B cell (primary cell): ENCODE measurements at regions not wholly inside any gene's neighbourhood (a gene's known extent, or its start where the extent isn't known, plus 50 kb on each side); places are given as distances from the start of the nearest gene placed in this dataset.

Experiments used
- ATAC-seq: fragments of 200-7000 bp; cut with Tn5 transposase; one replicate; pipeline ENCODE4 v1.10.0; 2021; ENCODE audit warnings: low read depth, mild to moderate bottlenecking, moderate number of reproducible peaks, moderate library complexity
- CTCF ChIA-PET: fragments of 350-600 bp; sonication (Branson Sonifier 250); formaldehyde crosslinking; loops from one replicate; lab custom pipeline; 2021; ENCODE audit warnings: antibody characterized with exemption, inconsistent platforms; lab: Charles Lee
- POLR2A ChIA-PET: fragments of 350-600 bp; sonication (Branson Sonifier 250); formaldehyde crosslinking; loops from one replicate; lab custom pipeline; 2021; ENCODE audit warnings: antibody characterized with exemption; lab: Charles Lee
- DNase-seq: peaks from one replicate; pipeline ENCODE4 v3.0.0; 2013
- H2AFZ ChIP-seq: 2 replicates; pipeline ENCODE4 v1.6.1; 2012; ENCODE audit warnings: mild to moderate bottlenecking, low read depth, low read length; ENCODE audit not compliant: insufficient read depth, poor library complexity, severe bottlenecking
- H3K27ac ChIP-seq, 2 donors: 1 replicate in 1 of 2; 2 replicates in 1 of 2; pipeline ENCODE4 v1.5.1; 2012 to 2013; ENCODE audit warnings: low read length in 2 of 2, mild to moderate bottlenecking in 2 of 2, moderate library complexity in 1 of 2
- H3K27me3 ChIP-seq, 4 experiments: fragments of 200-600 bp in 1 of 4; sonication (generic) in 1 of 4; replicated peaks in 1 of 4; 1 replicate in 2 of 4; 2 replicates in 2 of 4; pipeline versions ENCODE4 v1.6.1 to v1.7.0; 2013 to 2016; ENCODE audit warnings: low read length in 3 of 4, mild to moderate bottlenecking in 2 of 4, mixed read lengths in 1 of 4, moderate library complexity in 1 of 4; ENCODE audit not compliant: insufficient read depth in 4 of 4, control insufficient read depth in 3 of 4; ENCODE audit errors: control extremely low read depth in 1 of 4
- H3K36me3 ChIP-seq, 2 experiments: replicated peaks in 1 of 2; 1 replicate in 1 of 2; 2 replicates in 1 of 2; pipeline versions ENCODE4 v1.6.1 to v1.7.1; 2013; ENCODE audit warnings: low read length in 1 of 2; ENCODE audit not compliant: insufficient read depth in 2 of 2, control insufficient read depth in 1 of 2; ENCODE audit errors: control extremely low read depth in 1 of 2, extremely low read depth in 1 of 2
- H3K4me1 ChIP-seq, 2 donors: fragments of 200-600 bp in 1 of 2; sonication (generic) in 1 of 2; 1 replicate in 1 of 2; 2 replicates in 1 of 2; pipeline versions ENCODE4 v1.5.1 to v1.6.1; 2013 to 2017; ENCODE audit warnings: low read length in 2 of 2; ENCODE audit not compliant: control insufficient read depth in 2 of 2, insufficient read depth in 2 of 2
- H3K4me2 ChIP-seq: replicated peaks from 2 replicates; pipeline ENCODE3; 2012; ENCODE audit warnings: mild to moderate bottlenecking, low read depth, low read length; ENCODE audit not compliant: poor library complexity, severe bottlenecking
- H3K4me3 ChIP-seq, 5 experiments: fragments of 200-600 bp in 1 of 5; sonication (generic) in 1 of 5; 1 replicate in 3 of 5; 2 replicates in 2 of 5; pipeline versions ENCODE4 v1.5.1 to v1.7.0; 2011 to 2016; ENCODE audit warnings: low read length in 4 of 5, mild to moderate bottlenecking in 4 of 5, low read depth in 2 of 5, control low read depth in 1 of 5, moderate library complexity in 1 of 5; ENCODE audit not compliant: insufficient read depth in 1 of 5; ENCODE audit errors: control extremely low read depth in 1 of 5, extremely low read depth in 1 of 5
- H3K79me2 ChIP-seq: fragments of 200-600 bp; sonication (generic); one replicate; pipeline ENCODE4 v1.6.0; 2016; ENCODE audit warnings: low read length; ENCODE audit not compliant: control insufficient read depth, insufficient read depth
- H3K9ac ChIP-seq: fragments of 200-600 bp; sonication (generic); 2 replicates; pipeline ENCODE4 v1.6.1; 2017; ENCODE audit warnings: mild to moderate bottlenecking, low read length, moderate library complexity
- H3K9me3 ChIP-seq, 3 donors: one replicate each; pipeline versions ENCODE4 v1.6.1 to v1.7.1; 2013; ENCODE audit warnings: low read length in 2 of 3; ENCODE audit not compliant: control insufficient read depth in 2 of 3, insufficient read depth in 1 of 3; ENCODE audit errors: control extremely low read depth in 1 of 3
- H4K20me1 ChIP-seq: 2 replicates; pipeline ENCODE4 v1.6.0; 2012; ENCODE audit warnings: mild to moderate bottlenecking, low read length; ENCODE audit not compliant: insufficient read depth, control insufficient read depth, poor library complexity, severe bottlenecking
- H3K27ac Mint-ChIP-seq: one replicate; pipeline ENCODE4 v1.8.0; 2021; ENCODE audit warnings: mixed read lengths
- H3K27me3 Mint-ChIP-seq: one replicate; pipeline ENCODE4 v1.8.0; 2021; ENCODE audit warnings: mixed read lengths
- H3K4me1 Mint-ChIP-seq: one replicate; pipeline ENCODE4 v1.8.0; 2021; ENCODE audit warnings: mixed read lengths
- H3K4me3 Mint-ChIP-seq: one replicate; pipeline ENCODE4 v1.8.0; 2021; ENCODE audit warnings: mixed read lengths
- H3K9me3 Mint-ChIP-seq: one replicate; pipeline ENCODE4 v1.8.0; 2022; ENCODE audit warnings: mixed read lengths; ENCODE audit not compliant: insufficient read depth
- EZH2 ChIP-seq: IDR thresholded peaks from 2 replicates; pipeline ENCODE4 v1.6.1; 2012; ENCODE audit warnings: borderline replicate concordance, low read depth, mild to moderate bottlenecking, moderate library complexity, low read length; ENCODE audit not compliant: insufficient read depth, poor library complexity, severe bottlenecking
- WGBS: methylation state at CpG from one replicate; pipeline ENCODE4 v1.1.5; 2013; ENCODE audit warnings: missing lambda C conversion rate; ENCODE audit not compliant: insufficient coverage; 5-methylcytosine and 5-hydroxymethylcytosine counted together
- intact Hi-C: fragments of 100-400 bp; cut with micrococcal nuclease; formaldehyde crosslinking; loops from one replicate; pipeline ENCODE4 v1.10.0; 2022
- TF ChIP-seq, protein P1 (sequence below): fragments of 200-600 bp; IDR thresholded peaks from one replicate; pipeline ENCODE4 v1.8.0; 2022; ENCODE audit warnings: antibody characterized with exemption, mild to moderate bottlenecking

DNA sequence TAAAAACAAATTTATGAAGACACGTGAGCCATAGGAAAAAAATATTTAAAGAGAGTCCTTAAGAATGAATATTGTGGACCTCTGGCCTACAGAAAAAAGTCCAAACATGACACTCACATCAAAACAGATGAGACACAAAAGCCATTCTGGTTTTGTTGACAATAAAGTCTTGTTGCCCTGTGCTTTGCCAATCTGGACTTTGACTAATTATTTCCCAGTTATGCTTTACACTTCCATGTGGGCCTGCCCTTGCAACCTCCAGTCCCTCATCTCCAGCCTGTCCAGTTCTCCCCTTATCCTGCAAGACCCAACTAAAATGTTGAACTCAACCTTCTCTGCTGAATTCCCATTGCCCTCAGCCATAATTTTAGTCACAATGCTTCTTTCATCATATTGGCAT lies 184.5 kb upstream of the SERP2 start:
- Mint-ChIP-seq H3K27me3 (peaks cover 5% of the 10 kb centered on the region), H3K4me3 (no peak overlapping the region), H3K4me1 (no peaks in the 10 kb centered on the region), H3K27ac (no peak overlapping the region), H3K9me3 (no peaks in the 10 kb centered on the region)
- no peak for ATAC-seq
- no peak overlapping the region for H2AFZ ChIP-seq
- no peaks in the 10 kb centered on the region for H3K27me3 ChIP-seq
- no peaks in the 10 kb centered on the region for H3K36me3 ChIP-seq
- DNase-seq: no peak
- no peak overlapping the region for H3K9ac ChIP-seq
- H3K9me3 ChIP-seq: peaks cover 0 to 4% (median 0%) of the 10 kb centered on the region in 3 donors
- no CpG with 5 or more reads among the region's 1 CpG for WGBS
- H3K4me1 ChIP-seq: no peaks in the 10 kb centered on the region
- H4K20me1 ChIP-seq: no peaks in the 10 kb centered on the region
- POLR2A ChIA-PET: no interaction called here
- H3K79me2 ChIP-seq: no peaks in the 10 kb centered on the region
- H3K27ac ChIP-seq: no peak overlapping the region
- CTCF ChIA-PET: interaction anchor here (3.6 kb wide), 1 partner anchor 12 kb away, joined by 10 read pairs; no protein-coding TSS in a partner anchor
- H3K4me3 ChIP-seq: no peak overlapping the region
- no peak overlapping the region for H3K4me2 ChIP-seq
- no peak for TF ChIP-seq EZH2
- TF ChIP-seq, protein P1, sequence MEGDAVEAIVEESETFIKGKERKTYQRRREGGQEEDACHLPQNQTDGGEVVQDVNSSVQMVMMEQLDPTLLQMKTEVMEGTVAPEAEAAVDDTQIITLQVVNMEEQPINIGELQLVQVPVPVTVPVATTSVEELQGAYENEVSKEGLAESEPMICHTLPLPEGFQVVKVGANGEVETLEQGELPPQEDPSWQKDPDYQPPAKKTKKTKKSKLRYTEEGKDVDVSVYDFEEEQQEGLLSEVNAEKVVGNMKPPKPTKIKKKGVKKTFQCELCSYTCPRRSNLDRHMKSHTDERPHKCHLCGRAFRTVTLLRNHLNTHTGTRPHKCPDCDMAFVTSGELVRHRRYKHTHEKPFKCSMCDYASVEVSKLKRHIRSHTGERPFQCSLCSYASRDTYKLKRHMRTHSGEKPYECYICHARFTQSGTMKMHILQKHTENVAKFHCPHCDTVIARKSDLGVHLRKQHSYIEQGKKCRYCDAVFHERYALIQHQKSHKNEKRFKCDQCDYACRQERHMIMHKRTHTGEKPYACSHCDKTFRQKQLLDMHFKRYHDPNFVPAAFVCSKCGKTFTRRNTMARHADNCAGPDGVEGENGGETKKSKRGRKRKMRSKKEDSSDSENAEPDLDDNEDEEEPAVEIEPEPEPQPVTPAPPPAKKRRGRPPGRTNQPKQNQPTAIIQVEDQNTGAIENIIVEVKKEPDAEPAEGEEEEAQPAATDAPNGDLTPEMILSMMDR: no peak
- intact Hi-C loops: no loop called here

GRCh38 chr13:44191103-44191502 lies 182.5 kb upstream of the SERP2 start:
- Mint-ChIP-seq H3K9me3 (no peaks in the 10 kb centered on the region), H3K27me3 (peaks cover 12% of the 10 kb centered on the region), H3K4me3 (no peak overlapping the region), H3K27ac (no peak overlapping the region), H3K4me1 (no peaks in the 10 kb centered on the region)
- POLR2A ChIA-PET: no interaction called here
- Histone ChIP-seq H3K27ac (no peak overlapping the region), H3K4me1 (no peaks in the 10 kb centered on the region), H3K9ac (no peak overlapping the region), H3K4me3 (no peak overlapping the region), H2AFZ (no peak overlapping the region), H3K27me3 (no peaks in the 10 kb centered on the region), H3K79me2 (no peaks in the 10 kb centered on the region), H4K20me1 (no peaks in the 10 kb centered on the region), H3K4me2 (no peak overlapping the region), H3K9me3 (no peaks in the 10 kb centered on the region), H3K36me3 (no peaks in the 10 kb centered on the region)
- no peak for DNase-seq
- intact Hi-C loops: no loop called here
- no peak for ATAC-seq
- TF ChIP-seq, protein P1: no peak
- CTCF ChIA-PET: interaction anchor here (0.6 to 3.6 kb wide), 9 partner anchors 9 to 250 kb away, joined by 3 to 13 read pairs (median 3); no protein-coding TSS in a partner anchor
